ENCODE measurements at regions not wholly inside any gene's neighbourhood (a gene's known extent, or its start where the extent isn't known, plus 50 kb on each side); places are given as distances from the start of the nearest gene placed in this dataset.

GRCh38 chr6:85251300-85251699 lies 198.6 kb upstream of the NT5E start:
- TF ChIP-seq CTCF (IDR thresholded peaks at IDR 0.05; ENCODE audit: low read length), result no peak
- TF ChIP-seq EZH2phosphoT487 (IDR thresholded peaks at IDR 0.05; ENCODE audit: low read length), result no peak
- TF ChIP-seq EZH2 (optimal IDR thresholded peaks at IDR 0.05; ENCODE audit: low read depth, low read length), result no peak
